GM12878 (cell line): ENCODE measurements at regions not wholly inside any gene's neighbourhood (a gene's known extent, or its start where the extent isn't known, plus 50 kb on each side); places are given as distances from the start of the nearest gene placed in this dataset.

ENCODE experiments used
- ATAC-seq: fragments of 200-7000 bp; cut with Tn5 transposase; 3 replicates; pipeline ENCODE4 v1.9.1; 2020; ENCODE audit warnings: mild to moderate bottlenecking, moderate library complexity
- BruUV-seq: library from RNA; stranded (reverse); fragments of 400-500 nt; replicated peaks from 2 replicates; lab custom pipeline; 2021; lab: Mats Ljungman, UMichigan
- CTCF ChIA-PET: fragments of 300-600 bp; sonication (Branson Sonifier 250); formaldehyde crosslinking; extraction: SDS; loops from one replicate; lab custom pipeline; 2021; ENCODE audit warnings: inconsistent platforms; lab: Yijun Ruan, JAX
- POLR2A ChIA-PET: fragments of 350-600 bp; formaldehyde crosslinking; extraction: SDS; loops from one replicate; lab custom pipeline; 2021; ENCODE audit warnings: inconsistent platforms; lab: Charles Lee
- RAD21 ChIA-PET: fragments of 300-600 bp; sonication (Branson Sonifier 250); formaldehyde crosslinking; loops from one replicate; lab custom pipeline; 2023; ENCODE audit warnings: antibody characterized with exemption; ENCODE audit not compliant: unreplicated experiment; lab: Charles Lee
- SMC1A ChIA-PET: fragments of 300-600 bp; sonication (Branson Sonifier 250); formaldehyde crosslinking; loops from one replicate; lab custom pipeline; 2023; ENCODE audit not compliant: unreplicated experiment, uncharacterized antibody; lab: Charles Lee
- DNase-seq: peaks from one replicate; pipeline ENCODE4 v3.0.0-alpha.2; 2011; ENCODE audit warnings: low read depth, low spot score
- FAIRE-seq: peaks from 3 replicates; lab custom pipeline; 2011; peaks lifted over from hg19 to GRCh38; lab: Jason Lieb, UNC
- H2AFZ ChIP-seq: 2 replicates; pipeline ENCODE4 v1.6.0; 2011; ENCODE audit warnings: low read depth, low read length, control low read depth; ENCODE audit not compliant: control insufficient read depth
- H3K27ac ChIP-seq: 2 replicates; pipeline ENCODE4 v1.5.1; 2011; ENCODE audit warnings: control low read depth; ENCODE audit not compliant: control insufficient read depth, insufficient read depth
- H3K27me3 ChIP-seq, 2 experiments: replicated peaks in 1 of 2; 2 replicates each; pipeline versions ENCODE4 v1.6.0 to v1.6.1; 2011; ENCODE audit warnings: low read length in 1 of 2; ENCODE audit not compliant: control insufficient read depth in 2 of 2, insufficient read depth in 2 of 2
- H3K36me3 ChIP-seq, 2 experiments: 2 replicates each; pipeline ENCODE4 v1.5.1; 2011; ENCODE audit warnings: low read length in 1 of 2; ENCODE audit not compliant: control insufficient read depth in 2 of 2, insufficient read depth in 2 of 2
- H3K4me1 ChIP-seq: 2 replicates; pipeline ENCODE4 v1.6.1; 2011; ENCODE audit warnings: mild to moderate bottlenecking, low read length, moderate library complexity, mixed read lengths; ENCODE audit not compliant: control insufficient read depth, insufficient read depth
- H3K4me2 ChIP-seq: 2 replicates; pipeline ENCODE4 v1.6.0; 2011; ENCODE audit warnings: control low read depth; ENCODE audit not compliant: control insufficient read depth, insufficient read depth
- H3K4me3 ChIP-seq: fragments of 200-600 bp; sonication (generic); 2 replicates; pipeline ENCODE4 v1.5.1; 2016
- H3K79me2 ChIP-seq: 2 replicates; pipeline ENCODE4 v1.6.0; 2011; ENCODE audit warnings: low read length; ENCODE audit not compliant: control insufficient read depth, insufficient read depth
- H3K9ac ChIP-seq: 2 replicates; pipeline ENCODE4 v1.8.0; 2011; ENCODE audit warnings: low read length, control low read depth, mixed read lengths; ENCODE audit not compliant: control insufficient read depth, insufficient read depth
- H3K9me3 ChIP-seq: replicated peaks from 3 replicates; pipeline ENCODE4 v1.5.1; 2011; ENCODE audit warnings: mild to moderate bottlenecking, low read length; ENCODE audit not compliant: control insufficient read depth, insufficient read depth
- H4K20me1 ChIP-seq: 2 replicates; pipeline ENCODE4 v1.6.0; 2011; ENCODE audit not compliant: control insufficient read depth, insufficient read depth
- ATF7 ChIP-seq: fragments of 450-650 bp; IDR thresholded peaks from 2 replicates; pipeline ENCODE4 v1.6.1; 2016; ENCODE audit warnings: low read depth, mild to moderate bottlenecking
- BCL11A ChIP-seq: IDR thresholded peaks from 2 replicates; pipeline ENCODE4 v1.6.1; 2011; ENCODE audit warnings: low read depth, low read length
- CBX5 ChIP-seq: sonication (generic); IDR thresholded peaks from 2 replicates; pipeline ENCODE4 v1.6.1; 2016; ENCODE audit warnings: low read depth, moderate library complexity, mild to moderate bottlenecking, inconsistent platforms
- GATAD2B ChIP-seq: fragments of 450-650 bp; conservative IDR thresholded peaks from 2 replicates; pipeline ENCODE4 v1.6.1; 2017; ENCODE audit warnings: low read depth, mild to moderate bottlenecking, moderate library complexity
- MEF2B ChIP-seq: fragments of 450-650 bp; IDR thresholded peaks from 2 replicates; pipeline ENCODE4 v1.6.1; 2018; ENCODE audit warnings: mild to moderate bottlenecking, moderate library complexity; ENCODE audit not compliant: partially characterized antibody, poor library complexity, severe bottlenecking
- MTA3 ChIP-seq: IDR thresholded peaks from 2 replicates; pipeline ENCODE4 v1.6.1; 2012; ENCODE audit warnings: low read length, inconsistent platforms, borderline replicate concordance
- NR2C2 ChIP-seq: IDR thresholded peaks from 2 replicates; pipeline ENCODE4 v1.6.1; 2011; ENCODE audit warnings: borderline replicate concordance, low read depth; ENCODE audit not compliant: control insufficient read depth, insufficient read length
- PAX5 ChIP-seq: IDR thresholded peaks from 2 replicates; pipeline ENCODE4 v1.6.1; 2011; ENCODE audit warnings: low read depth, low read length, borderline replicate concordance
- SIX5 ChIP-seq: IDR thresholded peaks from 2 replicates; pipeline ENCODE4 v1.6.1; 2011; ENCODE audit warnings: mild to moderate bottlenecking, low read depth, low read length, moderate library complexity; ENCODE audit not compliant: severe bottlenecking
- SMAD1 ChIP-seq: fragments of 450-650 bp; IDR thresholded peaks from 2 replicates; pipeline ENCODE4 v1.6.1; 2018; ENCODE audit warnings: mild to moderate bottlenecking, low read depth; ENCODE audit not compliant: partially characterized antibody
- SMC3 ChIP-seq: IDR thresholded peaks from 2 replicates; pipeline ENCODE4 v1.6.1; 2011; ENCODE audit warnings: low read length, improper control_type of control experiment, borderline replicate concordance
- TCF7 ChIP-seq: IDR thresholded peaks from 2 replicates; pipeline ENCODE4 v1.6.1; 2014; ENCODE audit warnings: antibody characterized with exemption, borderline replicate concordance
- YBX1 ChIP-seq: fragments of 450-650 bp; IDR thresholded peaks from 2 replicates; pipeline ENCODE4 v1.6.1; 2016; ENCODE audit warnings: antibody characterized with exemption
- ZNF687 ChIP-seq: fragments of 450-650 bp; IDR thresholded peaks from 2 replicates; pipeline ENCODE4 v1.6.1; 2017; ENCODE audit warnings: mild to moderate bottlenecking, moderate library complexity
- WGBS: methylation state at CpG from one replicate; pipeline ENCODE4 v1.1.6; 2016; ENCODE audit warnings: low lambda C conversion rate; ENCODE audit not compliant: insufficient replicate concordance, insufficient coverage; ENCODE audit errors: missing lambda C conversion rate; 5-methylcytosine and 5-hydroxymethylcytosine counted together
- in situ Hi-C: fragments of 300-500 bp; cut with MboI; formaldehyde crosslinking; loops from 9 replicates; pipeline ENCODE4 v1.14.3; 2018; ENCODE audit warnings: mixed read lengths
- intact Hi-C: fragments of 100-400 bp; cut with micrococcal nuclease; formaldehyde crosslinking; loops from one replicate; pipeline ENCODE4 v1.14.2; 2022; ENCODE audit not compliant: unreplicated experiment
- TF ChIP-seq, protein P1 (sequence below): IDR thresholded peaks from 2 replicates; pipeline ENCODE4 v1.6.1; 2012; ENCODE audit warnings: mild to moderate bottlenecking, low read depth, low read length
- TF ChIP-seq, protein P2 (sequence below): fragments of 450-650 bp; IDR thresholded peaks from 2 replicates; pipeline ENCODE4 v1.6.1; 2017; ENCODE audit warnings: low read depth, mild to moderate bottlenecking, moderate library complexity

GRCh38 chr17:5638596-5638995, 54.3 kb upstream of the NLRP1 start:
- Histone ChIP-seq H3K79me2 (no peaks in the 10 kb centered on the region), H3K4me3 (no peak overlapping the region), H3K9me3 (no peaks in the 10 kb centered on the region), H3K4me2 (no peak overlapping the region), H3K9ac (no peak overlapping the region), H3K27ac (no peak overlapping the region), H2AFZ (no peak overlapping the region), H3K4me1 (peaks cover 12% of the 10 kb centered on the region), H3K36me3 (no peaks in the 10 kb centered on the region), H3K27me3 (peaks cover 0 to 4% of the 10 kb centered on the region in 2 experiments; a peak in 2 of 4 replicates), H4K20me1 (no peaks in the 10 kb centered on the region)
- DNase-seq (no peak), ATAC-seq (no peak), FAIRE-seq (no peak)
- TF ChIP-seq TCF7 (no peak), ATF7 (no peak), PAX5 (no peak), SMAD1 (no peak), CBX5 (no peak), MEF2B (no peak), NR2C2 (no peak), ZNF687 (no peak), YBX1 (no peak), BCL11A (no peak), SIX5 (no peak), GATAD2B (no peak), MTA3 (no peak), SMC3 (no peak)
- TF ChIP-seq, protein P1, sequence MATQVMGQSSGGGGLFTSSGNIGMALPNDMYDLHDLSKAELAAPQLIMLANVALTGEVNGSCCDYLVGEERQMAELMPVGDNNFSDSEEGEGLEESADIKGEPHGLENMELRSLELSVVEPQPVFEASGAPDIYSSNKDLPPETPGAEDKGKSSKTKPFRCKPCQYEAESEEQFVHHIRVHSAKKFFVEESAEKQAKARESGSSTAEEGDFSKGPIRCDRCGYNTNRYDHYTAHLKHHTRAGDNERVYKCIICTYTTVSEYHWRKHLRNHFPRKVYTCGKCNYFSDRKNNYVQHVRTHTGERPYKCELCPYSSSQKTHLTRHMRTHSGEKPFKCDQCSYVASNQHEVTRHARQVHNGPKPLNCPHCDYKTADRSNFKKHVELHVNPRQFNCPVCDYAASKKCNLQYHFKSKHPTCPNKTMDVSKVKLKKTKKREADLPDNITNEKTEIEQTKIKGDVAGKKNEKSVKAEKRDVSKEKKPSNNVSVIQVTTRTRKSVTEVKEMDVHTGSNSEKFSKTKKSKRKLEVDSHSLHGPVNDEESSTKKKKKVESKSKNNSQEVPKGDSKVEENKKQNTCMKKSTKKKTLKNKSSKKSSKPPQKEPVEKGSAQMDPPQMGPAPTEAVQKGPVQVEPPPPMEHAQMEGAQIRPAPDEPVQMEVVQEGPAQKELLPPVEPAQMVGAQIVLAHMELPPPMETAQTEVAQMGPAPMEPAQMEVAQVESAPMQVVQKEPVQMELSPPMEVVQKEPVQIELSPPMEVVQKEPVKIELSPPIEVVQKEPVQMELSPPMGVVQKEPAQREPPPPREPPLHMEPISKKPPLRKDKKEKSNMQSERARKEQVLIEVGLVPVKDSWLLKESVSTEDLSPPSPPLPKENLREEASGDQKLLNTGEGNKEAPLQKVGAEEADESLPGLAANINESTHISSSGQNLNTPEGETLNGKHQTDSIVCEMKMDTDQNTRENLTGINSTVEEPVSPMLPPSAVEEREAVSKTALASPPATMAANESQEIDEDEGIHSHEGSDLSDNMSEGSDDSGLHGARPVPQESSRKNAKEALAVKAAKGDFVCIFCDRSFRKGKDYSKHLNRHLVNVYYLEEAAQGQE = no peak
- TF ChIP-seq, protein P2, sequence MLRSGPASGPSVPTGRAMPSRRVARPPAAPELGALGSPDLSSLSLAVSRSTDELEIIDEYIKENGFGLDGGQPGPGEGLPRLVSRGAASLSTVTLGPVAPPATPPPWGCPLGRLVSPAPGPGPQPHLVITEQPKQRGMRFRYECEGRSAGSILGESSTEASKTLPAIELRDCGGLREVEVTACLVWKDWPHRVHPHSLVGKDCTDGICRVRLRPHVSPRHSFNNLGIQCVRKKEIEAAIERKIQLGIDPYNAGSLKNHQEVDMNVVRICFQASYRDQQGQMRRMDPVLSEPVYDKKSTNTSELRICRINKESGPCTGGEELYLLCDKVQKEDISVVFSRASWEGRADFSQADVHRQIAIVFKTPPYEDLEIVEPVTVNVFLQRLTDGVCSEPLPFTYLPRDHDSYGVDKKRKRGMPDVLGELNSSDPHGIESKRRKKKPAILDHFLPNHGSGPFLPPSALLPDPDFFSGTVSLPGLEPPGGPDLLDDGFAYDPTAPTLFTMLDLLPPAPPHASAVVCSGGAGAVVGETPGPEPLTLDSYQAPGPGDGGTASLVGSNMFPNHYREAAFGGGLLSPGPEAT = no peak
- intact Hi-C loops (no loop called here), in situ Hi-C loops (no loop called here)
- SMC1A ChIA-PET = no interaction called here
- POLR2A ChIA-PET = no interaction called here
- 27% methylated on average over 2 of the region's 2 CpGs for WGBS
- RAD21 ChIA-PET = no interaction called here
- BruUV-seq = no TSS peak
- CTCF ChIA-PET = no interaction called here
